Right lobe of liver (tissue), 4 donors: ENCODE measurements at regions not wholly inside any gene's neighbourhood (a gene's known extent, or its start where the extent isn't known, plus 50 kb on each side); places are given as distances from the start of the nearest gene placed in this dataset.

ENCODE experiments used
- CTCF ChIP-seq, 4 donors: fragments of 200-600 bp in 3 of 4; fragments of 450-650 bp in 1 of 4; IDR thresholded peaks; one replicate each; pipeline versions ENCODE4 v1.5.1 to v1.8.0; 2016 to 2022; ENCODE audit warnings: antibody characterized with exemption in 4 of 4, mild to moderate bottlenecking in 2 of 4
- POLR2A ChIP-seq: fragments of 450-650 bp; IDR thresholded peaks from one replicate; pipeline ENCODE4 v1.6.1; 2017; ENCODE audit warnings: antibody characterized with exemption, mild to moderate bottlenecking
- donor health status: DM: no; HTN: no; CAD: no.
- donor health status: DM: no; HTN: no; CAD: no.
- donor health status: DM: no; HTN: yes; CAD: no.

GRCh38 chr6:121594053-121594452 is 158.6 kb downstream of the GJA1 start:
- TF ChIP-seq CTCF (IDR thresholded peaks at IDR 0.05), result no peak
- TF ChIP-seq POLR2A, result no peak
